GM18909 (cell line): ENCODE measurements at regions not wholly inside any gene's neighbourhood (a gene's known extent, or its start where the extent isn't known, plus 50 kb on each side); places are given as distances from the start of the nearest gene placed in this dataset.

ENCODE experiments used
- ATAC-seq: cut with Tn5 transposase; IDR thresholded peaks from one replicate; pipeline ENCODE4 v1.9.1; 2021; ENCODE audit warnings: mild to moderate bottlenecking; ENCODE audit not compliant: unreplicated experiment, poor library complexity

DNA sequence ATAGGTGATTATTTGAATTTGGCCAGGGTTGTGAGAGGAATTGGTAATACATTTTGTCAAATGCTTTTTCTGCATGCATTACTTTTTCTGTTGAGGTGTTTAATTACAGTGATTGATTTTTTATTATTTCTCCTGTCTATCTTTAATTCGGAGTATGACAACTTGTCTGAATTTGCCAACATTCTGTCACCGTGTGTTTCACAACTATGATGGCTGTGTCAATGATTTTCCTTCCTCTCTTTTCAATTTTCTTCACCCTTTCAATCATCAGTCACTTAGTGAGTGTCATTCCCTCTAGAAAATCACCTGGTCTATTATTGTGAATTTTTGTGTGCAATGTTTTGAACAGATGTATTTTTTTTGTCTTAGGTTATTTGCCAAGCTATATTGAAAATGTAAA, 1221.4 kb upstream of the CDH18 start:
- no peak for ATAC-seq

- no peak for ATAC-seq
Observed at GRCh38 chr5:21199087-21199486, 1211.1 kb upstream of the CDH18 start.

DNA sequence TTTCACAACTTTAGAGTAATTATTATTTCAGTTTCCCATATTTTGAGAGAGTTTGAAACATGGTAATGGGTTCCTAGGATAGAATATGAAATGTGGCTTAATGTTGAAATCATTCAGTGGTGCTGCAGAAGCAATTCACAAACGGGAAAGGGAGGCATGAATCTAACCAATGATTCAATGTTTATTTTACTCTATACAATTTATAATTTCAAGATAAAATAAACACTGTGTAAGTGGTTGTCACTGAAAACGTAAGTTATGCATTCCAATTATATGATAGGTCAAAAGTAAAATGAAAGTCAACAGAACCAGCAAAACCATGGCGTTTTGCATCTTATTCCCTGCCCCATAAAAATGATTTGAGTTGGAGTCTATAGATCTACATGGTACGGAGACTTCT, 1207.1 kb upstream of the CDH18 start:
- no peak for ATAC-seq

GRCh38 chr5:21185536-21185935, 1197.5 kb upstream of the CDH18 start:
- ATAC-seq = no peak

GRCh38 chr5:21184581-21184980, 1196.6 kb upstream of the CDH18 start:
- no peak for ATAC-seq

- no peak for ATAC-seq
Observed at GRCh38 chr5:21181609-21182125, 1193.7 kb upstream of the CDH18 start.

DNA sequence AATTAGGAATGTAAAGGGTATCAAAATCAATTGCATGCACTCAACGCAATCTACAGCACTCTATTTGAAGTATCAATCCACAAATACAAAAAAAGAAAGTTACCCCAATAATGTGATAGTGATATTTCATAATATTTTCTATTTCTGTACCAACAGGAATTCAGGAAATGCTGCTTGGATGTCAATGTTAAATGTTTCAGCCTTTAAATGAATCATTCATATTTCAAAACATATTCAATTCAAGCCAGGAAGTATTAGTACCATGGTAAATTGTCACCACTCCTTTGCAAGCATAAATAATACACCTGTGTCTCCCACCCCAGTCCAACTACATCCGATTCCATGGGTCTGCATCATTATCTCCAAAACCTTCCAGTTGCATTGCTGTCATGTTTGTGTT, 1185.5 kb upstream of the CDH18 start:
- ATAC-seq = no peak

GRCh38 chr5:21173036-21173435, 1185.0 kb upstream of the CDH18 start:
- no peak for ATAC-seq

GRCh38 chr5:21171038-21171437, 1183.0 kb upstream of the CDH18 start:
- no peak for ATAC-seq

GRCh38 chr5:21168557-21168956, 1180.6 kb upstream of the CDH18 start:
- no peak for ATAC-seq

- ATAC-seq = no peak
Observed at GRCh38 chr5:21165344-21165743, 1177.3 kb upstream of the CDH18 start.

- no peak for ATAC-seq
Observed at GRCh38 chr5:21164425-21164824, 1176.4 kb upstream of the CDH18 start.

DNA sequence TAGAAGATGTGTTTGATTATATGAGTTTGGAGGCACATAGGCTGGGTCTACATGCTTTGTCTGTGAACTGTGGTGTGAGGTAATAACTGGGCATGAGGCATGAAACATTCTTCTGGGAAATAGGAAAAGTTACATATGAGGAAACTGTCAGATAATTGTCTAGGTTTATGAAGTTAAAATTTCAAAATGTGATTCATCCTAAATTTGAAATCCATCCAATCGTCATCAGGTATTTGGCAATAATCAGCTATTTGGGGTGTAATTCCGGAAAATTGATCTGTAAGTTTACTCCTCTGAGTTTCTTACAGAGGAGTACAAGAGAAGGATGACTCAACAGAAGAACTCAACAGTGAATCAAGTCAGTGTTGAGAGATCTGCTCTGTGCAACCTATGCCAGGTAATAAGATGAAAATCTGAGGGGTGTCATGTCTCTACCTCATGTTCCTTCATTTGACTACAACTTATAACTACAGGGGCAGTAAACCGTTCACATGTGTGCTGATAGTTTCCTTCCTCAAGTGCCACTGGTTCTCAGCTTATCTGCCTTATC, 1171.6 kb upstream of the CDH18 start:
- no peak for ATAC-seq

GRCh38 chr5:21154526-21154925, 1166.5 kb upstream of the CDH18 start:
- no peak for ATAC-seq

GRCh38 chr5:21152611-21153010, 1164.6 kb upstream of the CDH18 start:
- no peak for ATAC-seq

DNA sequence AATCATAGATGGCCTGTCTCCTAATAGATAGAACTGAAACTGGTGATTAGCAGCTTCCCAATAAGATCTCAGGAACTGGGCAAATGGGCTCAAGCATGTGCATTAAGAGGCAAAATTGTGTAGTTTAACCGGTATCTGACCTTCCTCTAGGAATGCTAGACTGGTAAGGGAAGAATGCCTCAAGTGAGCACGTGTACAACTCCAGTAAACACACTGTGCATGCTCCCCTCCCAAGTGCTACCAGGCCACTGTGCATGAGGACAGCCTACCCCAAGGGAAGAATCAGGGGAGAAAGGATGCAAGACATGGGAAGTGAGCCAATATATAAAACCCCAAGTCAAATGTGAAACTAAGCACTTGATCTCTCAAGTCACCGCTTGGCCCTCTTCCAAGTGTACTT, 1157.4 kb upstream of the CDH18 start:
- no peak for ATAC-seq

GRCh38 chr5:21143686-21144085, 1155.7 kb upstream of the CDH18 start:
- ATAC-seq = no peak

- ATAC-seq = no peak
Observed at GRCh38 chr5:21142791-21143190, 1154.8 kb upstream of the CDH18 start.

DNA sequence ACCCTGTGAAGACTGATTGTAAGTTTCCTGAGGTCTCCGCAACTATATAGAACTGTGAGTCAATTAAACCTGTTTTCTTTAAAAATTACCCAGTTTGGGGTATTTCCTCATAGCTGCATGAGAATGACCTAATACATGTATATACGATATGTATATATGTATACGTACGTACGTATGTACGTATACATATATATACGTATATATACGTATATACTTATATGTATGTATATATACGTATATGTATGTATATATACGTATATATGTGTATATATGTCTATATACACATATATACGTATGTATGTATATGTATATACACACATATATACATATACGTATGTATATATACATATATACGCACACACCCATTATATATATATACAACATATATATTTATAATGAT, 1153.0 kb upstream of the CDH18 start:
- no peak for ATAC-seq

DNA sequence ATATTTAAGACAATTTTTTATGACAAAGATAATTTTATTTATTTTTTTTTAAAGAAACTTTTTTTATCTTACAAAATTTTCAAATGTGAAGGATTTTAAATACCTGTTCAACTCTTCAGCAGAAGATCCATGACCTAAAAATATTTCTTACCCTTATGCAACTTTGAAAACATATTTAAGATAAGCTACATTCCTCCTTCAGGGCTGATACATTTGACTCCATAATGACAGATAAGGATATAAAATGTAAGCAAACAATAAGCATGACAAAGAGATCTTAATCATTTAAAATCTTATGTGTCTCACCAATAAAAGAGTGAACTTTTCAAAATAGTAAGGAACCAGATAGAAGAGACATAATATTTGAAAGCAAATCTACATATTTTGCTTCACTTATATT, 1138.2 kb upstream of the CDH18 start:
- ATAC-seq = no peak

GRCh38 chr5:21125238-21125983, 1137.4 kb upstream of the CDH18 start:
- ATAC-seq = no peak

GRCh38 chr5:21121213-21121612, 1133.2 kb upstream of the CDH18 start:
- no peak for ATAC-seq
